Epithelial cell of prostate (primary cell): ENCODE measurements at regions not wholly inside any gene's neighbourhood (a gene's known extent, or its start where the extent isn't known, plus 50 kb on each side); places are given as distances from the start of the nearest gene placed in this dataset.
"Not testable (repeated sequence)": the region's sequence is repeated elsewhere in the genome, so short reads cannot be mapped to it uniquely, and the experiment has no call there.

Experiments
- DNase-seq: peaks from one replicate; pipeline ENCODE4 v3.0.0-alpha.2; 2011; ENCODE audit warnings: low read depth, low spot score
- H3K27ac ChIP-seq: fragments of 450-650 bp; 2 replicates; pipeline ENCODE4 v1.5.1; 2017; ENCODE audit warnings: mild to moderate bottlenecking

DNA sequence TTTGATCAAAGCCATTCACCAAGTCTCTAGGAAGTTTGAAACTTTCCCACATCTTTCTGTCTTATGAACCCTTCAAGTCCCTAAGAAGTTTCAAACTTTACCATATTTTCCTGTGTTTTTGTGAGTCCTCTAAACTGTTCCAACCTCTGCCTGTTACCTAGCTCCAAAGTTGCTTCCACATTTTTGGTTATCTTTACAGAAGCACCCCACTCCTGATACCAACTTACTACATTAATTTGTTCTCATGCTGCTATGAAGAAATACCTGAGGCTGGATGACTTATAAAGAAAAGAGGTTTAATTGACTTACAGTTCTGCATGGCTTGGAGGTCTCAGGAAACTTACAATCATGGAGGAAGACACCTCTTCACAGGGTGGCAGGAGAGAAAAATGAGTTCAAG, 961.6 kb downstream of the LTN1 start:
- not testable (repeated sequence) for DNase-seq

GRCh38 chr21:28025111-28025510, 967.6 kb downstream of the LTN1 start:
- DNase-seq: no peak
- no peak overlapping the region for H3K27ac ChIP-seq

More for the DNA sequence above, 961.6 kb downstream of the LTN1 start:
- H3K27ac ChIP-seq: not testable (repeated sequence)

DNA sequence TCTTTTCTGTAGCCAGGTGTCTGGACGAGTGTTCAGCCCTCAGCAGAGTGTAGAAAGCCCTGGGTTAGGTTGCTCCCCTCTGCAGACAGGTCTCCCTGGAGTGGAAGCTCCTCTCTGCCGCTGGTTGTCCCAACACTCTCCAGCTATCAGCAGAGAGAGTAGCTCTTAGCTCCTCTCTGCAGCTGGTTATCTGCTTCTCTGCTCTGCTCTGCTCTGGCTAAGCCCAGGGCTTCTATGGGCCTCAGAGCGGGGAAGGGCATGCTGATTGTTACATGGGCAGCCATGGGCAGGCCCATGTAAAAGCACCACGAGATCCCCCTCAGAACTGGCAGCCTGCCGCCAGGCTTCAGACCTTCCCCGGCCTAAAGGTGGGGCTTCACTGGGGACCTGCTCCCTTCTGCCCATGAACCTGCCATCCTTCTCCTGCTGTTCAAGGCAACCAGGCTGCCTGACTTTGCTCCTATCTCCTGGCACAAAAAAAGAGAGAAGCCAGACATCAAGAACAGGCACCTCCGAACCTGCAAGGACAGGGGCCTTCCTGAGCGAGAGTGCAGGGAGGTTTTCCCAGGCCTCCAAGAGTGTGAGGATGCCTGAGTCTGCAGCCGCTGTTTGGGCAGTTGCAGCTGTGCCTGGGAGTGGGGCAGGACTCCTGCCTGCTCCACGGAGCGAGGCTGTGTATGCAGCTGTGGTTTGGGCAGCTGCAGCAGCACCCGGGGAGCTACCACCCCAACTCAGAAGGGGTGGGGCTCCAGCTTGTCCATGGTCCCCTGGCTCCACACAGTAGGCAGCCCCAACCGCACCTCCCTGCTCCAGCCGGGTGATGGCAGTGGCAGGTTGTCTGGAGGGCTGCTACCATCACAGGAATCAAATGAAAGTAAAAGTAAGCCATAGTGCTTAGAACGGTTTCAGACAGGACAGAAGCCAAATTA, 973.7 kb downstream of the LTN1 start:
- DNase-seq: no peak
- no peak overlapping the region for H3K27ac ChIP-seq

- no peak overlapping the region for H3K27ac ChIP-seq
- no peak for DNase-seq
Observed at GRCh38 chr21:28018213-28018612, 974.5 kb downstream of the LTN1 start.

GRCh38 chr21:28016571-28016970, 976.1 kb downstream of the LTN1 start:
- DNase-seq: no peak
- no peak overlapping the region for H3K27ac ChIP-seq

- not testable (repeated sequence) for DNase-seq, H3K27ac ChIP-seq
Observed at GRCh38 chr21:28013123-28013522, 979.6 kb downstream of the LTN1 start.

- not testable (repeated sequence) for H3K27ac ChIP-seq, DNase-seq
Observed at GRCh38 chr21:28011970-28012369, 980.7 kb downstream of the LTN1 start.

- not testable (repeated sequence) for DNase-seq
Observed at GRCh38 chr21:28008245-28008644, 984.4 kb downstream of the LTN1 start.

GRCh38 chr21:28003627-28004026, 989.0 kb downstream of the LTN1 start:
- H3K27ac ChIP-seq, DNase-seq: not testable (repeated sequence)

More at GRCh38 chr21:28008245-28008644, 984.4 kb downstream of the LTN1 start:
- not testable (repeated sequence) for H3K27ac ChIP-seq

DNA sequence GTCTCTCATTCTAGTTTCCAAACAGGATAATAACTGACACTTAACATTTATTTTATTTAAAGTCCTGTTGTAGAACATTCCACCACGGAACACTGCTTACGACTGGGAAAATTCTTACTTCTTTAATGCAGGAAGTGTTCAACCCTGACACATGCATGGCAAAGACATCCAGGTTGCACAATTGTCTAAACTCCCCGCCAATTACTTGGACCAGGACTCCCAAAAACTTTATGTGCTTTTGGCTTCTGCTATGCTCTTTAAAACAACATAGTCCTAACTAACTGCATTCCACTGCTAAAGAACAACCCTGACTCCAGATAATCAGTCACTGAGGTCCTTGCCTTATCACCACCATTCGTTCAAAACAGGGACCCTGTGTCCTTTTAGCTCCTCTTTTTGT, 995.8 kb downstream of the LTN1 start:
- DNase-seq, H3K27ac ChIP-seq: not testable (repeated sequence)

DNA sequence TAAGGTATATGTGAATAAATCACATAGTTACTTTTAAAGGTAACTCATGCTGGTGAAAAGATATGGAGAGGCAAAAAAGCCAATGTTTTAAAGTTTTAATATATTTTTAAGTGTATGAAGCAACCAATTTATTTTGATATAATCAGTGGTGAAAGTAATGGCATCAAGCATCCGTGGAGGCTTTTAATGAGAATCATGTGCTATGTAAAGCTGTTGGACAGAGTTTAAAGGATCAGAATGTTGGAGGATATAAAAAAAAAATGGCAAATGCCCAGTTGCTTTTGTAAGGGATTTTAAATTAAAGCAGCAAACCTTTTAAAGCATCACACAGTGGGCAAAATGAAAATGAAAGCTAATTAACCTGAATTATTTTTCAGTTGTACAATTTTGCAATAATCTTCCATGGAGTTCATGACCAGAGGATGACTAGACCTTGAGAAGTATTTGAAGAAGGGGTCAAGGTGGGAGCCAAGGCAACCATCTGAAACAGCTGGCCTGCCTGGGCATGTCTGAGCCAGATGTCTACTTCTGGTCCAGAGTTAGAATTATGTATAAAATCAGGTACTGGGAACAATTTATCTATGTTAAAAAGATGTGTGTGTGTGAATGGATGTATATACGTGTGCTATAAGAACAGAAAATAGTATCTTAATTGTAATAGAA, 1007.9 kb downstream of the LTN1 start:
- DNase-seq, H3K27ac ChIP-seq: not testable (repeated sequence)

GRCh38 chr21:27979446-27979845, 1012.6 kb upstream of the ADAMTS5 start:
- not testable (repeated sequence) for H3K27ac ChIP-seq, DNase-seq

- no peak for DNase-seq
- no peak overlapping the region for H3K27ac ChIP-seq
Observed at GRCh38 chr21:27975514-27975913, 1008.6 kb upstream of the ADAMTS5 start.

GRCh38 chr21:27974152-27974551, 1007.3 kb upstream of the ADAMTS5 start:
- DNase-seq, H3K27ac ChIP-seq: not testable (repeated sequence)

- not testable (repeated sequence) for H3K27ac ChIP-seq, DNase-seq
Observed at GRCh38 chr21:27968240-27968639, 1001.4 kb upstream of the ADAMTS5 start.

DNA sequence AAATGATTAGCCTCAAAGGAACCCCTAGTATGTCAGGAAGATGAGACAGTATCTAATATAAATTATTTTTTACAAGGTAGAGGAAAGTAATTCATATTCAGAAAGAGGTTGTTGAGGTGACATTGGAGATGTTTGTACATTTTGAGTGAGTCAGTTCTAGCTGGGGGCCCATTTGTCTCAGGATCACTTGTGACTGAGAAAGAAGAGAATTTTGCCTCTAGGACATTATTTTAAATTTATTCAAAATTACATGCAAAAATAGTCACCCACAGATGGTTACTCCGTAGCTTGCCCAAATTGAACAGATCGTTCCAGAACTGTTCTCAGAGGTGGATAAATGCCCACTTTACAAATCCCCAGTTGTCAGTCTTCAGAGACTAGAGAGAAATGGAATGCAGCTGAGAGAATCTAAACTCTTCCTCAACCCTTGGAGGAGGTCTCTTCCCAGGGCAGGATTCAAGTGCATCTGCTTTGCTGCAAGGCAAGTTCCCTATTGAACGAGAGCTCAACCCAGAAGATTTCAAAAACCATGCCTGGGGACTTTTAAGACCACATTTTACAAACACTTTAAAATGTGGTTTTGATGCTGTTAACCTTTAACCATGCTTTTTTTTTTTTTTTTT, 987.8 kb upstream of the ADAMTS5 start:
- no peak for DNase-seq
- H3K27ac ChIP-seq: no peak overlapping the region

DNA sequence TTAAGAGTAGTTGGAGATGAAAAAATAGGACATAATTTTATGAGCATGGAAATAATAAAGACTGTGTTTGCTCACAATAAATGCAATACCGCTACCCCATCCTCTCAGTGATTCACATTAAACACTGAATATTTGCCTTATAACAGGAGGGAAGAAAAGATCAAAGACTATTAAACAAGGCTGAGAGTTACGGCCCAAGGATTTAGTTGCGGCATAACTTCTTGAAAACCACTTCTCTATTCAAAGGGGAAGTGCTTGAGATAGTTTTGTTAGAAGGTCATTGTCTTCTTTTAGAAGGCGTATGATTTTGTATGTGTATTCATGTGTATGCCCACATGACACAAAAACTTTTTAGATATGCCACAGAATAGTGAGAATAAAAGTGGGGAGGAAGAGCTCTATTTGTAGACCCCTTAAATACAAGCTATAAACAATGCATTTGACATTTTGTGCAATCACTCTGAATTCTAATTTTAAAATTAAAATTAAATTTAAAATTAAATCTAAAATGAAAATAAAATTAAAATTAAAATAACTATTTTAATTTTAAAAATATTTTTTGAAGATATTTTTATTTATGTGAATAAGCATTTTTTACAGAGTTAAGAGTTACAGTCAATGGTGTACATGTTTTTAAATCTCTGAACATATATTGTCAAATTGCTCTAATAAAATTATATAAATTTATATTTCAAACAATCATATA, 986.6 kb upstream of the ADAMTS5 start:
- H3K27ac ChIP-seq: no peak overlapping the region
- no peak for DNase-seq

DNA sequence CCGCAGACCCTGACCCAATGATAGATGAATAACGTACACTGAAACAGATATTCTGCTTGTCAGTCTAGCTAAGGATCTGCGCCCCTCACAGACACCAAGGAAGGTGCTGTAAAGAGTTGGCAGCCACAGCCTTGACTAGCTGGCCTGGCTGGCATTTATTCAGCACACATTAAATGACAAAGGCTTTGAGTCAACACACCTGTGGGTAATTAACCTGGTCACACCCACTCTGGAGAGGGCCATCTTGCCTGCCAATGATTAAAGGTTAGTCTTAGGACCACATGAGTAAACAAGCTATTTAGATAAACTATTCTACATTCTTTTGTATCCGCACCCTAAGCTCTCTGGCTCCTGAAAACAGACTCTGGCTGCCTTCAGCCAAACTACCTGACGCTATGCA, 982.2 kb upstream of the ADAMTS5 start:
- DNase-seq, H3K27ac ChIP-seq: not testable (repeated sequence)

- H3K27ac ChIP-seq, DNase-seq: not testable (repeated sequence)
Observed at GRCh38 chr21:27930108-27930767, 963.4 kb upstream of the ADAMTS5 start.

- not testable (repeated sequence) for H3K27ac ChIP-seq, DNase-seq
Observed at GRCh38 chr21:27929179-27929578, 962.3 kb upstream of the ADAMTS5 start.
